Testis (tissue), 2 donors: ENCODE measurements at regions not wholly inside any gene's neighbourhood (a gene's known extent, or its start where the extent isn't known, plus 50 kb on each side); places are given as distances from the start of the nearest gene placed in this dataset.

Experiments
- POLR2A ChIP-seq: fragments of 450-650 bp; IDR thresholded peaks from one replicate; pipeline ENCODE4 v1.6.1; 2017; ENCODE audit warnings: antibody characterized with exemption, mild to moderate bottlenecking, moderate library complexity
- TF ChIP-seq, protein P1 (sequence below), 3 experiments: fragments of 450-650 bp in 2 of 3; fragments of 200-600 bp in 1 of 3; sonication (generic) in 1 of 3; IDR thresholded peaks; one replicate each; pipeline ENCODE4 v1.5.1; 2016 to 2019; ENCODE audit warnings: antibody characterized with exemption in 3 of 3, mild to moderate bottlenecking in 2 of 3, moderate library complexity in 1 of 3

DNA sequence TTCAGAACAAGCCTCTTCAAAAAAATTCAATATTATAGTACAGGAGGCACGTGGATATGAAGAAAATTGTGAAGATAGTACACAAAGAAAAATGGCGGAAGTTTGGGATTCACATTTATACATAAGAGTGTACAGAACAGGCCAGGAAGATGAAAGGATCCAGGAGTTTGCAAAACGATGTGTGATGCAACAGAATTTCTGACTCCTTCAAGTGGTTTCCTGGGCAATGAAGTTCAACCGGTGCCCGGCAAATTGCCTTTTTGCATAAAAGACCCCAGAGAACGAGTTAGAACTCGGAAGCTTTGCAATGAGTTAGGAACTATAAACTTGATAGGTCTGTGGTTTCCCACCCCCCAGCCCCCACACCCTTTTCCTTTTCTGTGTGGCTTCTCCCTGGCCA, 189.1 kb downstream of the SALL1 start:
- no peak for TF ChIP-seq POLR2A
- TF ChIP-seq, protein P1, sequence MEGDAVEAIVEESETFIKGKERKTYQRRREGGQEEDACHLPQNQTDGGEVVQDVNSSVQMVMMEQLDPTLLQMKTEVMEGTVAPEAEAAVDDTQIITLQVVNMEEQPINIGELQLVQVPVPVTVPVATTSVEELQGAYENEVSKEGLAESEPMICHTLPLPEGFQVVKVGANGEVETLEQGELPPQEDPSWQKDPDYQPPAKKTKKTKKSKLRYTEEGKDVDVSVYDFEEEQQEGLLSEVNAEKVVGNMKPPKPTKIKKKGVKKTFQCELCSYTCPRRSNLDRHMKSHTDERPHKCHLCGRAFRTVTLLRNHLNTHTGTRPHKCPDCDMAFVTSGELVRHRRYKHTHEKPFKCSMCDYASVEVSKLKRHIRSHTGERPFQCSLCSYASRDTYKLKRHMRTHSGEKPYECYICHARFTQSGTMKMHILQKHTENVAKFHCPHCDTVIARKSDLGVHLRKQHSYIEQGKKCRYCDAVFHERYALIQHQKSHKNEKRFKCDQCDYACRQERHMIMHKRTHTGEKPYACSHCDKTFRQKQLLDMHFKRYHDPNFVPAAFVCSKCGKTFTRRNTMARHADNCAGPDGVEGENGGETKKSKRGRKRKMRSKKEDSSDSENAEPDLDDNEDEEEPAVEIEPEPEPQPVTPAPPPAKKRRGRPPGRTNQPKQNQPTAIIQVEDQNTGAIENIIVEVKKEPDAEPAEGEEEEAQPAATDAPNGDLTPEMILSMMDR (IDR thresholded peaks at IDR 0.05) = no peak
